IMR-90 (cell line): ENCODE measurements at regions not wholly inside any gene's neighbourhood (a gene's known extent, or its start where the extent isn't known, plus 50 kb on each side); places are given as distances from the start of the nearest gene placed in this dataset.

Experiments used
- ATAC-seq: fragments of 200-7000 bp; cut with Tn5 transposase; 2 replicates; pipeline ENCODE4 v1.9.1; 2020; ENCODE audit warnings: low read depth, mild to moderate bottlenecking, moderate library complexity
- BruUV-seq: library from RNA; stranded (reverse); fragments of 400-500 nt; replicated peaks from 2 replicates; lab custom pipeline; 2021; lab: Mats Ljungman, UMichigan
- CTCF ChIA-PET: fragments of 300-600 bp; formaldehyde crosslinking; extraction: SDS; loops from one replicate; lab custom pipeline; 2021; ENCODE audit warnings: antibody characterized with exemption; lab: Yijun Ruan, JAX
- POLR2A ChIA-PET: fragments of 300-600 bp; sonication (Branson Sonifier 250); formaldehyde crosslinking; loops from one replicate; lab custom pipeline; 2022; ENCODE audit warnings: antibody characterized with exemption; ENCODE audit not compliant: unreplicated experiment; lab: Charles Lee
- DNase-seq: peaks from one replicate; pipeline ENCODE4 v3.0.0; 2013
- H2AFZ ChIP-seq: replicated peaks from 2 replicates; pipeline ENCODE3; 2013; ENCODE audit warnings: low read length, mild to moderate bottlenecking; ENCODE audit not compliant: poor library complexity
- H2AK5ac ChIP-seq: 2 replicates; pipeline ENCODE4 v1.6.1; 2013; ENCODE audit warnings: low read depth, low read length, inconsistent platforms
- H2AK9ac ChIP-seq: replicated peaks from 2 replicates; pipeline ENCODE3; 2013; ENCODE audit warnings: mild to moderate bottlenecking, low read depth, low read length, moderate library complexity; ENCODE audit not compliant: poor library complexity
- H2BK120ac ChIP-seq: 2 replicates; pipeline ENCODE4 v1.6.1; 2013; ENCODE audit warnings: low read depth, low read length, inconsistent platforms
- H2BK15ac ChIP-seq: 3 replicates; pipeline ENCODE4 v1.6.1; 2013; ENCODE audit warnings: low read depth, low read length, inconsistent platforms
- H2BK20ac ChIP-seq: 2 replicates; pipeline ENCODE4 v1.6.1; 2013; ENCODE audit warnings: low read depth, mild to moderate bottlenecking, inconsistent platforms, low read length, moderate library complexity
- H2BK5ac ChIP-seq: 2 replicates; pipeline ENCODE4 v1.6.1; 2013; ENCODE audit warnings: mild to moderate bottlenecking, low read depth, low read length, inconsistent platforms; ENCODE audit not compliant: poor library complexity, severe bottlenecking
- H3K14ac ChIP-seq: replicated peaks from 2 replicates; pipeline ENCODE4 v1.6.1; 2013; ENCODE audit warnings: low read depth, low read length, inconsistent platforms
- H3K18ac ChIP-seq: 2 replicates; pipeline ENCODE4 v1.6.1; 2013; ENCODE audit warnings: low read depth, low read length, control low read depth
- H3K23ac ChIP-seq: 2 replicates; pipeline ENCODE4 v1.6.1; 2013; ENCODE audit warnings: low read depth, low read length, inconsistent platforms
- H3K27ac ChIP-seq: 2 replicates; pipeline ENCODE4 v1.5.1; 2013; ENCODE audit warnings: mild to moderate bottlenecking, control low read depth, low read length; ENCODE audit not compliant: insufficient read depth
- H3K27me3 ChIP-seq: 2 replicates; pipeline ENCODE4 v1.6.1; 2013; ENCODE audit warnings: low read length; ENCODE audit not compliant: control insufficient read depth, insufficient read depth
- H3K36me3 ChIP-seq: 2 replicates; pipeline ENCODE4 v1.6.1; 2013; ENCODE audit warnings: low read length, mixed read lengths; ENCODE audit not compliant: control insufficient read depth, insufficient read depth
- H3K4ac ChIP-seq: 2 replicates; pipeline ENCODE4 v1.6.1; 2013; ENCODE audit warnings: low read depth, low read length, inconsistent platforms
- H3K4me1 ChIP-seq: 2 replicates; pipeline ENCODE4 v1.6.1; 2013; ENCODE audit warnings: low read length, mixed read lengths; ENCODE audit not compliant: control insufficient read depth, insufficient read depth
- H3K4me2 ChIP-seq: 2 replicates; pipeline ENCODE4 v1.6.1; 2013; ENCODE audit warnings: low read depth, mild to moderate bottlenecking, control low read depth, low read length, moderate library complexity
- H3K4me3 ChIP-seq: 2 replicates; pipeline ENCODE4 v1.5.1; 2013; ENCODE audit warnings: low read depth, mild to moderate bottlenecking, control low read depth, low read length, moderate library complexity; ENCODE audit not compliant: insufficient read depth
- H3K56ac ChIP-seq: 2 replicates; pipeline ENCODE4 v1.6.1; 2013; ENCODE audit warnings: low read length, inconsistent platforms; ENCODE audit not compliant: insufficient read depth; ENCODE audit errors: extremely low read depth
- H3K79me1 ChIP-seq, 2 experiments: 2 replicates each; pipeline ENCODE4 v1.6.1; 2013; ENCODE audit warnings: low read length in 2 of 2, inconsistent platforms in 1 of 2, low read depth in 1 of 2
- H3K9ac ChIP-seq: 2 replicates; pipeline ENCODE4 v1.6.1; 2013; ENCODE audit warnings: low read depth, low read length, control low read depth
- H3K9me1 ChIP-seq: 2 replicates; pipeline ENCODE4 v1.6.1; 2013; ENCODE audit warnings: low read length, inconsistent platforms; ENCODE audit not compliant: insufficient read depth
- H3K9me3 ChIP-seq: 2 replicates; pipeline ENCODE4 v1.6.1; 2013; ENCODE audit warnings: low read length; ENCODE audit not compliant: control insufficient read depth, insufficient read depth
- H4K20me1 ChIP-seq: 2 replicates; pipeline ENCODE4 v1.6.1; 2013; ENCODE audit warnings: low read length, inconsistent platforms; ENCODE audit not compliant: insufficient read depth
- H4K5ac ChIP-seq: 2 replicates; pipeline ENCODE4 v1.6.1; 2013; ENCODE audit warnings: mild to moderate bottlenecking, low read depth, low read length, control low read depth
- H4K8ac ChIP-seq, 2 experiments: 2 replicates each; pipeline ENCODE4 v1.6.1; 2013; ENCODE audit warnings: low read depth in 2 of 2, low read length in 2 of 2, control low read depth in 1 of 2, inconsistent platforms in 1 of 2
- H4K91ac ChIP-seq: 2 replicates; pipeline ENCODE4 v1.6.1; 2013; ENCODE audit warnings: low read depth, low read length, inconsistent platforms; ENCODE audit not compliant: insufficient read depth
- BHLHE40 ChIP-seq: fragments of 150-350 bp; IDR thresholded peaks from 2 replicates; pipeline ENCODE4 v1.6.1; 2016; ENCODE audit warnings: mild to moderate bottlenecking, low read depth, low read length
- CEBPB ChIP-seq: IDR thresholded peaks from 2 replicates; pipeline ENCODE4 v1.6.1; 2012; ENCODE audit warnings: low read depth, low read length, improper control_type of control experiment
- CTCF ChIP-seq: conservative IDR thresholded peaks from 2 replicates; pipeline ENCODE4 v1.5.1; 2012; ENCODE audit warnings: mild to moderate bottlenecking, low read depth, low read length, improper control_type of control experiment
- ELK1 ChIP-seq: fragments of 150-350 bp; IDR thresholded peaks from 2 replicates; pipeline ENCODE4 v1.6.1; 2016; ENCODE audit warnings: low read depth, mild to moderate bottlenecking, low read length, moderate library complexity, borderline replicate concordance
- FOS ChIP-seq: fragments of 150-350 bp; IDR thresholded peaks from 2 replicates; pipeline ENCODE4 v1.6.1; 2016; ENCODE audit warnings: low read depth, low read length
- MAFK ChIP-seq: IDR thresholded peaks from 2 replicates; pipeline ENCODE4 v1.6.1; 2012; ENCODE audit warnings: low read depth, low read length, improper control_type of control experiment
- MAZ ChIP-seq: IDR thresholded peaks from 2 replicates; pipeline ENCODE4 v1.6.1; 2012; ENCODE audit warnings: low read depth, mild to moderate bottlenecking, low read length, improper control_type of control experiment, moderate library complexity, borderline replicate concordance
- MXI1 ChIP-seq: IDR thresholded peaks from 2 replicates; pipeline ENCODE4 v1.6.1; 2012; ENCODE audit warnings: low read depth, mild to moderate bottlenecking, low read length, moderate library complexity, borderline replicate concordance
- NFE2L2 ChIP-seq: fragments of 150-350 bp; IDR thresholded peaks from 2 replicates; pipeline ENCODE4 v1.6.1; 2016; ENCODE audit warnings: low read depth, mild to moderate bottlenecking, low read length
- POLR2A ChIP-seq: IDR thresholded peaks from 2 replicates; pipeline ENCODE4 v1.6.1; 2012; ENCODE audit warnings: mild to moderate bottlenecking, low read depth, low read length
- RAD21 ChIP-seq: IDR thresholded peaks from 2 replicates; pipeline ENCODE4 v1.6.1; 2012; ENCODE audit warnings: low read length, improper control_type of control experiment
- RCOR1 ChIP-seq: IDR thresholded peaks from 2 replicates; pipeline ENCODE4 v1.6.1; 2012; ENCODE audit warnings: mild to moderate bottlenecking, low read length, improper control_type of control experiment; ENCODE audit not compliant: insufficient replicate concordance
- RFX5 ChIP-seq: IDR thresholded peaks from 2 replicates; pipeline ENCODE4 v1.8.0; 2012; ENCODE audit warnings: low read depth, mild to moderate bottlenecking, low read length, moderate library complexity
- SMC3 ChIP-seq: fragments of 150-350 bp; IDR thresholded peaks from 2 replicates; pipeline ENCODE4 v1.6.1; 2016; ENCODE audit warnings: low read depth, mild to moderate bottlenecking, antibody characterized with exemption, low read length, moderate library complexity
- USF2 ChIP-seq: fragments of 150-350 bp; IDR thresholded peaks from 2 replicates; pipeline ENCODE4 v1.6.1; 2017; ENCODE audit warnings: mild to moderate bottlenecking, antibody characterized with exemption, low read length, low read depth
- WGBS, 2 experiments: methylation state at CpG; one replicate each; pipeline versions ENCODE4 v1.1.5 to v1.1.7; 2013; ENCODE audit warnings: missing lambda C conversion rate in 2 of 2; ENCODE audit not compliant: insufficient read length in 1 of 2; ENCODE audit errors: extremely low coverage in 2 of 2; 5-methylcytosine and 5-hydroxymethylcytosine counted together
- dilution Hi-C: fragments of 300-500 bp; cut with HindIII; formaldehyde crosslinking; loops from one replicate; pipeline ENCODE4 v1.14.3; 2018; ENCODE audit warnings: low sequenced_read_pairs; ENCODE audit not compliant: unreplicated experiment
- in situ Hi-C: fragments of 300-500 bp; cut with MboI; formaldehyde crosslinking; loops from 3 replicates; pipeline ENCODE4 v1.14.3; 2019; ENCODE audit warnings: low sequenced_read_pairs, inconsistent platforms, mixed read lengths
- intact Hi-C: fragments of 100-400 bp; cut with micrococcal nuclease; formaldehyde crosslinking; loops from 2 replicates; pipeline ENCODE4 v1.10.0; 2022

- in situ Hi-C loops (no loop called here), intact Hi-C loops (no loop called here), dilution Hi-C loops (no loop called here)
- no TSS peak for BruUV-seq
- H2BK120ac ChIP-seq: no peak overlapping the region
- H3K4me3 ChIP-seq: no peak overlapping the region
- no peak overlapping the region for H4K8ac ChIP-seq
- no peak overlapping the region for H3K4me2 ChIP-seq
- H3K9me3 ChIP-seq: no peaks in the 10 kb centered on the region
- no peaks in the 10 kb centered on the region for H3K36me3 ChIP-seq
- H2AK5ac ChIP-seq: no peak overlapping the region
- POLR2A ChIA-PET: interaction anchor here (0.6 kb wide), 1 partner anchor 16 kb away, joined by 3 read pairs; no protein-coding TSS in a partner anchor
- no peak overlapping the region for H3K14ac ChIP-seq
- no peak overlapping the region for H3K56ac ChIP-seq
- H3K23ac ChIP-seq: no peak overlapping the region
- H3K79me1 ChIP-seq: no peaks in the 10 kb centered on the region
- no peaks in the 10 kb centered on the region; the same call in 1 of the 2 replicates for H3K27me3 ChIP-seq
- H2BK20ac ChIP-seq: no peak overlapping the region
- no peak overlapping the region for H3K4ac ChIP-seq
- CTCF ChIA-PET: no interaction called here
- no peak overlapping the region for H3K18ac ChIP-seq
- H3K9ac ChIP-seq: no peak overlapping the region
- no peak overlapping the region for H2BK5ac ChIP-seq
- H2AFZ ChIP-seq: no peak overlapping the region
- no peak overlapping the region for H3K27ac ChIP-seq
- ATAC-seq (no peak), DNase-seq (no peak)
- TF ChIP-seq FOS (no peak), CEBPB (no peak), POLR2A (no peak), BHLHE40 (no peak), RFX5 (no peak), MAFK (no peak), MAZ (no peak), MXI1 (no peak), USF2 (no peak), CTCF (no peak), ELK1 (no peak), RAD21 (no peak), SMC3 (no peak), NFE2L2 (no peak), RCOR1 (no peak)
- H3K4me1 ChIP-seq: peaks cover 2% of the 10 kb centered on the region; the same call in 1 of the 2 replicates
- H4K5ac ChIP-seq: no peak overlapping the region
- H2AK9ac ChIP-seq: no peak overlapping the region
- WGBS, 2 experiments: 100% methylated on average over 1 of the region's 8 CpGs; no CpG with 5 or more reads in 1 of the 2 experiments
- no peaks in the 10 kb centered on the region for H4K20me1 ChIP-seq
- H3K9me1 ChIP-seq: no peaks in the 10 kb centered on the region
- no peak overlapping the region for H4K91ac ChIP-seq
- no peak overlapping the region for H2BK15ac ChIP-seq
These were observed 618.6 kb downstream of the EPM2A start for GRCh38 chr6:145116591-145117178.
